Nephron progenitor cell (in vitro differentiated cells): ENCODE measurements at regions not wholly inside any gene's neighbourhood (a gene's known extent, or its start where the extent isn't known, plus 50 kb on each side); places are given as distances from the start of the nearest gene placed in this dataset.

ENCODE experiments used
- DNase-seq: peaks from one replicate; pipeline ENCODE4 v3.0.0; 2021
- H3K27ac Mint-ChIP-seq: 2 replicates; pipeline ENCODE4 v1.8.0; 2021; ENCODE audit warnings: mild to moderate bottlenecking, moderate library complexity, mixed read lengths
- H3K27me3 Mint-ChIP-seq: 2 replicates; pipeline ENCODE4 v1.8.0; 2021; ENCODE audit warnings: mild to moderate bottlenecking, low read depth, mixed read lengths; ENCODE audit not compliant: poor library complexity
- H3K36me3 Mint-ChIP-seq: 2 replicates; pipeline ENCODE4 v1.8.0; 2021; ENCODE audit warnings: low read depth, mixed read lengths
- H3K4me1 Mint-ChIP-seq: 2 replicates; pipeline ENCODE4 v1.8.0; 2021; ENCODE audit warnings: mixed read lengths
- H3K4me3 Mint-ChIP-seq: 2 replicates; pipeline ENCODE4 v1.8.0; 2021; ENCODE audit warnings: mild to moderate bottlenecking, moderate library complexity, mixed read lengths
- H3K9me3 Mint-ChIP-seq: 2 replicates; pipeline ENCODE4 v1.8.0; 2021; ENCODE audit warnings: mild to moderate bottlenecking, moderate library complexity, mixed read lengths
- CTCF ChIP-seq: fragments of 200-600 bp; sonication (generic); IDR thresholded peaks from 2 replicates; pipeline ENCODE4 v1.5.0; 2021; ENCODE audit warnings: antibody characterized with exemption

- peaks cover 60% of the 10 kb centered on the region for H3K4me1 Mint-ChIP-seq
- peaks cover 21% of the 10 kb centered on the region for H3K9me3 Mint-ChIP-seq
- H3K27ac Mint-ChIP-seq: peak overlapping the region; percentile 71
- TF ChIP-seq CTCF: no peak
- H3K36me3 Mint-ChIP-seq: peaks cover 8% of the 10 kb centered on the region
- no peak for DNase-seq
- H3K27me3 Mint-ChIP-seq: no peaks in the 10 kb centered on the region
- H3K4me3 Mint-ChIP-seq: no peak overlapping the region
These were observed 76.0 kb upstream of the PTGFRN start for GRCh38 chr1:116833718-116834117.

GRCh38 chr1:116834595-116834994 is 75.1 kb upstream of the PTGFRN start:
- Mint-ChIP-seq H3K27ac (peak overlapping the region; percentile 90), H3K4me3 (no peak overlapping the region), H3K4me1 (peaks cover 55% of the 10 kb centered on the region), H3K36me3 (peaks cover 8% of the 10 kb centered on the region), H3K27me3 (peaks cover 3% of the 10 kb centered on the region), H3K9me3 (peaks cover 25% of the 10 kb centered on the region)
- no peak for DNase-seq
- no peak for TF ChIP-seq CTCF

GRCh38 chr1:116835161-116835560 is 74.6 kb upstream of the PTGFRN start:
- peaks cover 3% of the 10 kb centered on the region for H3K27me3 Mint-ChIP-seq
- H3K4me1 Mint-ChIP-seq: peaks cover 55% of the 10 kb centered on the region
- peaks cover 8% of the 10 kb centered on the region for H3K36me3 Mint-ChIP-seq
- no peak for DNase-seq
- no peak overlapping the region for H3K4me3 Mint-ChIP-seq
- H3K27ac Mint-ChIP-seq: no peak overlapping the region
- H3K9me3 Mint-ChIP-seq: peaks cover 25% of the 10 kb centered on the region
- no peak for TF ChIP-seq CTCF

- TF ChIP-seq CTCF: no peak
- peaks cover 8% of the 10 kb centered on the region for H3K36me3 Mint-ChIP-seq
- no peak overlapping the region for H3K4me3 Mint-ChIP-seq
- no peak overlapping the region for H3K27ac Mint-ChIP-seq
- H3K4me1 Mint-ChIP-seq: peaks cover 48% of the 10 kb centered on the region
- peaks cover 25% of the 10 kb centered on the region for H3K9me3 Mint-ChIP-seq
- no peak for DNase-seq
- H3K27me3 Mint-ChIP-seq: peaks cover 3% of the 10 kb centered on the region
These were observed 73.6 kb upstream of the PTGFRN start for GRCh38 chr1:116836099-116836498.

- peaks cover 6% of the 10 kb centered on the region for H3K27me3 Mint-ChIP-seq
- H3K27ac Mint-ChIP-seq: no peak overlapping the region
- no peak for TF ChIP-seq CTCF
- peaks cover 29% of the 10 kb centered on the region for H3K9me3 Mint-ChIP-seq
- DNase-seq: no peak
- no peak overlapping the region for H3K4me3 Mint-ChIP-seq
- peaks cover 8% of the 10 kb centered on the region for H3K36me3 Mint-ChIP-seq
- H3K4me1 Mint-ChIP-seq: peaks cover 11% of the 10 kb centered on the region
These were observed 68.0 kb upstream of the PTGFRN start for GRCh38 chr1:116841569-116842344.

GRCh38 chr1:116842654-116843053 is 67.1 kb upstream of the PTGFRN start:
- Mint-ChIP-seq H3K27me3 (peaks cover 6% of the 10 kb centered on the region), H3K9me3 (peaks cover 20% of the 10 kb centered on the region), H3K27ac (peak overlapping the region; percentile 66), H3K4me1 (peaks cover 14% of the 10 kb centered on the region), H3K4me3 (no peak overlapping the region), H3K36me3 (no peaks in the 10 kb centered on the region)
- no peak for DNase-seq
- TF ChIP-seq CTCF: no peak
